Osteoblast (primary cell): ENCODE measurements at regions not wholly inside any gene's neighbourhood (a gene's known extent, or its start where the extent isn't known, plus 50 kb on each side); places are given as distances from the start of the nearest gene placed in this dataset.

Experiments used
- DNase-seq: peaks from one replicate; pipeline ENCODE4 v3.0.0; 2011; ENCODE audit warnings: low spot score, mixed read lengths; ENCODE audit not compliant: insufficient read length; ENCODE audit errors: missing footprints
- H2AFZ ChIP-seq: 2 replicates; pipeline ENCODE4 v1.6.0; 2011; ENCODE audit warnings: mild to moderate bottlenecking, low read length
- H3K27ac ChIP-seq: 2 replicates; pipeline ENCODE4 v1.5.1; 2011; ENCODE audit warnings: mild to moderate bottlenecking, low read depth, low read length, moderate library complexity
- H3K27me3 ChIP-seq: 2 replicates; pipeline ENCODE4 v1.6.0; 2012; ENCODE audit warnings: mild to moderate bottlenecking, control low read depth, inconsistent platforms, low read length, moderate library complexity; ENCODE audit not compliant: insufficient read depth
- H3K36me3 ChIP-seq: 2 replicates; pipeline ENCODE4 v1.5.1; 2011; ENCODE audit warnings: mild to moderate bottlenecking, low read length, control low read depth, moderate library complexity; ENCODE audit not compliant: insufficient read depth
- H3K4me1 ChIP-seq: 2 replicates; pipeline ENCODE4 v1.5.1; 2011; ENCODE audit warnings: mild to moderate bottlenecking, low read length, control low read depth, moderate library complexity; ENCODE audit not compliant: insufficient read depth
- H3K4me2 ChIP-seq: 2 replicates; pipeline ENCODE4 v1.6.0; 2011; ENCODE audit warnings: mild to moderate bottlenecking, low read length; ENCODE audit not compliant: insufficient read depth
- H3K4me3 ChIP-seq: fragments of 200-600 bp; sonication (generic); 3 replicates; pipeline ENCODE4 v1.5.1; 2012; ENCODE audit warnings: mild to moderate bottlenecking, low read length, inconsistent platforms; ENCODE audit not compliant: insufficient read depth
- H3K79me2 ChIP-seq: 2 replicates; pipeline ENCODE4 v1.6.0; 2012; ENCODE audit warnings: mild to moderate bottlenecking, low read length, control low read depth, inconsistent platforms; ENCODE audit not compliant: insufficient read depth
- H3K9me3 ChIP-seq: 2 replicates; pipeline ENCODE4 v1.5.1; 2011; ENCODE audit warnings: low read depth, low read length, control low read depth
- H4K20me1 ChIP-seq: 2 replicates; pipeline ENCODE4 v1.6.0; 2012; ENCODE audit warnings: mild to moderate bottlenecking, low read length, control low read depth; ENCODE audit not compliant: insufficient read depth
- CTCF ChIP-seq: IDR thresholded peaks from 2 replicates; pipeline ENCODE4 v1.5.1; 2011; ENCODE audit warnings: mild to moderate bottlenecking, low read depth, low read length, moderate library complexity; ENCODE audit errors: extremely low read depth

GRCh38 chr2:226184540-226184939 is 615.1 kb downstream of the IRS1 start:
- H3K27me3 ChIP-seq, result no peaks in the 10 kb centered on the region
- H3K4me1 ChIP-seq, result peaks cover 38% of the 10 kb centered on the region
- H3K4me2 ChIP-seq, result no peak overlapping the region
- no peaks in the 10 kb centered on the region for H3K79me2 ChIP-seq
- H3K9me3 ChIP-seq, result no peaks in the 10 kb centered on the region
- H2AFZ ChIP-seq, result no peak overlapping the region
- no peak overlapping the region for H3K4me3 ChIP-seq
- no peaks in the 10 kb centered on the region for H4K20me1 ChIP-seq
- H3K27ac ChIP-seq, result peak overlapping the region; percentile 87
- no peak for TF ChIP-seq CTCF
- H3K36me3 ChIP-seq, result no peaks in the 10 kb centered on the region
- DNase-seq, result no peak

GRCh38 chr2:226183550-226183949 is 616.1 kb downstream of the IRS1 start:
- Histone ChIP-seq H3K79me2 (no peaks in the 10 kb centered on the region), H3K4me2 (no peak overlapping the region), H3K36me3 (no peaks in the 10 kb centered on the region), H2AFZ (no peak overlapping the region), H3K9me3 (no peaks in the 10 kb centered on the region), H3K27ac (no peak overlapping the region), H4K20me1 (no peaks in the 10 kb centered on the region), H3K4me3 (no peak overlapping the region), H3K4me1 (peaks cover 38% of the 10 kb centered on the region), H3K27me3 (no peaks in the 10 kb centered on the region)
- no peak for TF ChIP-seq CTCF
- DNase-seq, result no peak

- no peaks in the 10 kb centered on the region for H3K9me3 ChIP-seq
- H4K20me1 ChIP-seq, result no peaks in the 10 kb centered on the region
- H2AFZ ChIP-seq, result peak overlapping the region; percentile 15
- no peak for TF ChIP-seq CTCF
- H3K4me1 ChIP-seq, result peaks cover 34% of the 10 kb centered on the region
- no peaks in the 10 kb centered on the region for H3K79me2 ChIP-seq
- no peak overlapping the region for H3K4me2 ChIP-seq
- DNase-seq, result no peak
- no peaks in the 10 kb centered on the region for H3K27me3 ChIP-seq
- no peak overlapping the region for H3K4me3 ChIP-seq
- no peaks in the 10 kb centered on the region for H3K36me3 ChIP-seq
- H3K27ac ChIP-seq, result no peak overlapping the region
These were observed 616.6 kb downstream of the IRS1 start for GRCh38 chr2:226183033-226183432.

- no peaks in the 10 kb centered on the region for H3K27me3 ChIP-seq
- no peaks in the 10 kb centered on the region for H3K79me2 ChIP-seq
- H3K36me3 ChIP-seq, result no peaks in the 10 kb centered on the region
- H3K9me3 ChIP-seq, result no peaks in the 10 kb centered on the region
- no peak for TF ChIP-seq CTCF
- no peak overlapping the region for H2AFZ ChIP-seq
- no peak for DNase-seq
- peaks cover 23% of the 10 kb centered on the region for H3K4me1 ChIP-seq
- H3K27ac ChIP-seq, result no peak overlapping the region
- H3K4me2 ChIP-seq, result no peak overlapping the region
- no peaks in the 10 kb centered on the region for H4K20me1 ChIP-seq
- no peak overlapping the region for H3K4me3 ChIP-seq
These were observed 617.7 kb downstream of the IRS1 start for GRCh38 chr2:226181909-226182308.
